HG03097 (cell line): ENCODE measurements at regions not wholly inside any gene's neighbourhood (a gene's known extent, or its start where the extent isn't known, plus 50 kb on each side); places are given as distances from the start of the nearest gene placed in this dataset.
"Not testable (repeated sequence)": the region's sequence is repeated elsewhere in the genome, so short reads cannot be mapped to it uniquely, and the experiment has no call there.

Source experiments
- ATAC-seq: cut with Tn5 transposase; IDR thresholded peaks from one replicate; pipeline ENCODE4 v1.9.1; 2021; ENCODE audit not compliant: unreplicated experiment, low FRiP score

DNA sequence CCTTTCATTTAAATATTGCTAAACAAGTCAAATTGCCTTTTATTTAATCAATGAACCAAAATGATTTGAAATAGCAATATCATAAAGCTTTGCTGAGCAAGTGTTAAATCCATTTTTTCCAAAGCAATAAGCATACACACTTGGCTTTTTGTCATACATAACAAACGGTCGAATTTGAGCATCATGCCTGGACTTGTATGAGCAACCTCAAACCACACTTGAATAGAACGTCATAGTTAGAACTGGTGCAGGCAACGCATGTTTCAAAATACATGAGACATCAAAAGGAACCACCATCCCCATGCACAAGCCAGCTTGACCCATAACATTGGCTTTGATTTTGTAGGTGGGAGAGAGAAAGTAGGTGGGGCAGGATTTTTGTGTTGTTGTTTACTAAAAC is 812.3 kb upstream of the FRG1 start:
- ATAC-seq, result no peak

DNA sequence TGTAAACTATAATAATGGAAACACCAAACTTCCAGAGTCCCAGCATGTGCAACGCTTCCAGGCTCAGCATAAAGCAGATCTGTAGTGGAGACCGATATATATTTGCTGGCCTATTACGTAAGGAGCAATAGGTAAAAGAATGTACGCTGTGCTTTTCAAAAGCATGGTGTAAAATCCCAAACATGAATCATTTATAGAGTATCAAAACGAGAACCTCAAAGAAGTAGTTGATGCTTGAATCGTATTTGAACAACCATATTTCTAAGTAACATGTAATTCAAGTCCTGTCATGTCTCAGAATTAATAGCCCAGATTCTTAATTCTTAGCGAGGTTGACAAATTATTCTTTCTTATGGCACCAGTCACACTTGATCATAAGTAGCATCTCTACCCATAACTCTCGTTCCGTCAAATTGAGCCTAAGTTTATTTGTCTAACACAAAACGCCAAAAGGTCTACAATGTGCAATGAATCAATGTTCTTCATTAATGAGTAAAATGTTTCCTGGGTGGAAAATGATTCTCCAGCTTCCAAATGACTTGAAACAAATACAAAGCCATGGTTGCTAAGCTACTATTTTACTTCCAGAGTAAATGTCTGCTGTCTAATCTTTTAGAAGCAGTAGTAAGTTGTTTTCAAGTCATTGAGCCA is 811.5 kb upstream of the FRG1 start:
- no peak for ATAC-seq

DNA sequence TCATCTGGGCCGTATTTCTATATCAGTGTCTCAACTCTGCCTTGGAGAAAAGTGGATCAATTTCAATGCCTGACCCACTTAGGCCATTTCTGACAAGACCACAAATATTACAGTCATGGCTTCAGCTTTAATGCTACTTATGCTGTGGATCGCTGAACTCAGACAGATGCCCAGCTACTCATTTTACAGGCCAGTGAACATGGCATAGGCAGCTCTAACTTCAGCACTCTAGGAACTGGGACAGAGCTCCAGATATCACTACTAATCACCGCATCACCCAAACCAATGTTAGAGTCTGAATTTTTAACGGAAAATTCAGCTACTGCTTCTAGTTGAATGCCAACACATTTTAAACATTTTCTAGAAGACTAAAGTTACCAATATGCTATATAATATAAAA is 809.6 kb upstream of the FRG1 start:
- ATAC-seq, result no peak

DNA sequence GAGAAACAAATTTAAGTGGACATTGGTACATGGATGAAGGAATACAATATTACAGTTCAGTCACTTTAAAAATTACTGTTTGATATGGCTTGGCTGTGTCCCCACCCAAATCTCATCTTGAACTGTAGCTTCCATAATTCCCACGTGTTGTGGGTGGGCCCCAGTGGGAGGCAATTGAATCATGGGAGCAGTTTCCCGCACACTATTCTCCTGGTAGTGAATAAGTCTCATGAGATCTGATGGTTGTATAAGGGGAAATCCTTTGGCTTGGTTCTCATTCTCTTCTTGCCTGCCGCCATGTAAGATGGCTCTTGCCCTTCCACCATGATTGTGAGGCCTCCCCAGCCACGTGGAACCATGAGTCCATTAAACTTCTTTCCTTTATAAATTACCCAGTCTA is 804.2 kb upstream of the FRG1 start:
- no peak for ATAC-seq

DNA sequence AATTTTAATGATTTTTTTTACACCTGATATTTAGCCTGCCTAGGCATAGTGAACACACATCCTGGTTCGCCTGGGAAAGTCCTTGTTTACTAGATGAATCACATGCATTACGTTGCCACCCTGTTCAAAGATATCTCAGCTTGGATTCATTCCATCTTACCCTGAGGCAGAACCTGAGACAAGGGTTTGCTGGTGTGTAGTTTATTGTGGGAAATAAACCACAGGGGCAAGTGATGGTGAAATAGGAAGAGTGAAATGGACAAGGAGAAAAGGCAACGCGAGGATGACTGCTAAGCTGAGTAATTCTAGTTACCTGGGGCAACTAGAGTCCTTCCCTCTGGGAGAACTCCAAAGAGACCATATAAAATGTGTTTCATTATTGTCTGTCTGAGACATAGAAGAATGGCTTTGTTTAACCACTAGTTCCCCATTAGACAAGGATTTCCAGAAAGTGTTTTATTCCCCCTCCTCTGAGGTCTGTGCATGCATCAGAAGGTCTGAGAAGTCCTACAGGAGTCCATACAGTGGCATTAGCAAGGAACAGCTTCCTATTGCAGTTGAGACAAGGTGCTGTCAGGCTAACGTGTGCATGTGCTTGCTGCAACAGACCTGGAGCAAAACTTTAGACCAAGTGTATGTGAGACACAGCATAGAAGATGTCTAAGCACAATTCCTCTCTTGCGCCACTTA is 797.3 kb upstream of the FRG1 start:
- no peak for ATAC-seq

DNA sequence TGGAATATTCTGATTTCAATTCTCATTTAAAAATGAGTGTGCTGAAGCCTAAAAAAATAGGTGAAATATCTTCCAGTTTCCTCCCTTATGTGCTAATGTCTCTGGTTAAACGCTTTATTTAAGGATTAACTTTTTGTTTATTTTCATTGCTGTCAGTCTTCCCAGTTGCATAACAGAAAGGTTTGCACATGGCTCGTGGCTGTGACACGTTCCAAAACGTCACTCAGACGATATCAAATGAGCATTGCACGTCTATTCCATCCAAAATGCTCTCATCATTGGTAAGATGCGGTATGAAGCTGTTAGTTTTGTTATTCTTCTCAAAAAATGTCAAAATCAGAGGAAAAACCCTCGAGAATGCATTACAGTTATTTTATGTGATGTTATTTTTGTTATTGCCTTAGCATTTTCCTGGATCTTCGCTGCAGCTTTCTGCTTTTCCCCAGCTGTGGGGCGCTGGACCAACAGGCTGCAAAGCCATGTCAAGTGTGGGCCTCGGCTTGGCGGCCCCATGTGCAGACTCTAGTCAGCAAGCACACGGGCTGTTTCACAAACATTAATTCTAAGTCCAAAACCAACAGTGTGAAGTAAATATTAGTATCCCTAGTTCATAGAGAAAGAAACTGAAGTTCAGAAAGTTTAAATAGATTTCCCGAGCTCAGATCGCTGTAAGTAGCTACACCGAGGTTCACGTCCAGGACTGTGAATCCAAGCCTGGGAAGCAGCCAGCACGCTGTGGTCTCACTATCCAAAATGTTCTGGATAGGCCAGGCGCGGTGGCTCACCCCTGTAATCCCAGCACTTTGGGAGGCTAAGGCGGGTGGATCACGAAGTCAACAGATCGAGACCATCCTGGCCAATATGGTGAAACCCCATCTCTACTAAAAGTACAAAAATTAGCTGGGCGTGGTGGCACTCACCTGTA is 793.4 kb upstream of the FRG1 start:
- no peak for ATAC-seq

DNA sequence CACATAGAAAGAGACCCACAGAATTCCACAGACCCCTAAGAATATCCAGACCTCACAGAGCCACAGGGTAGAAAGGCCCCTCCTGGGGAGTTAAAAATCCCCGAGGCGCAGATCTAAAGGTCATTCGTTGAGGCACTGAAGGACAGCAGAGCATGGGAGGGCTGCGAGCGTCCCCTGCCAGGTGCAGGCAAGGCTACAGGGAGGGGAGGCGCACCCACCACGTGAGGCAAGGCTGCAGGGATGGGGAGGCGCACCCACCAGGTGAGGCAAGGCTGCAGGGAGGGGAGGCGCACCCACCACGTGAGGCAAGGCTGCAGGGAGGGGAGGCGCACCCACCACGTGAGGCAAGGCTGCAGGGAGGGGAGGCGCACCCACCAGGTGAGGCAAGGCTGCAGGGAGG is 785.6 kb upstream of the FRG1 start:
- not testable (repeated sequence) for ATAC-seq

DNA sequence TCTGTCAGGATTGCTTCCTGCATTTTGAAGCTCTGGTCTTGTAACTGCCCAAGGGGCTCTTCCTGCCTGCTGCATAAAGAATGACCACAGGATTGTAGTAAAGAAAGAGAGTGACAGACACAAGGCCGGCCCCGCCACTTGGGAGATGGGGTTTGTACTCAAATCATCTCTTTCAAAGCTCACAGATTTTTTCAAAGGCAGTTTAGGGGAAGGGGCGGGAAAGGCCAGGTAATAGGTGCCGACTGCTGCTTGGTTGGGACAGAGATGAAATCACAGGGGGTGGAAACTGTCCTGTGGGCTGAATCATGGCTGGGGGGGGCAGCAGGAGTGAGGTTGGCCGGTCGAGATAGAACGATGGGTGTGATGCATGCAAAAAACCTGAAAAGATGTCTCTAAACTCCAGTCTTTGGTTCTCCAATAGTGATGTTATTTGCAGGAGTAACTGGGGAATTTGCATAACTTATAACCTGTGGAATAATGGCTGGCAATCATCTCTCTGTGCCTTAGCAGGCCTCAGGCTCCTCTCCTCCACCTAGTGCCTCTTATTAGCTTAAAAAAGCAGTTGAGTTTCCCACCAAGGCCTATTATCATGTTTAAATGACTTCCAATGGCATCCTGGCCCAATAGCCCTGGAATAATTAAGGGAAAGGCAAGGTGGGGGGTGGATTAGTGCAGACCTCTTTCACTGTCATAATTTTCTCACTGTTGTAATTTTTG is 778.4 kb upstream of the FRG1 start:
- ATAC-seq, result no peak

DNA sequence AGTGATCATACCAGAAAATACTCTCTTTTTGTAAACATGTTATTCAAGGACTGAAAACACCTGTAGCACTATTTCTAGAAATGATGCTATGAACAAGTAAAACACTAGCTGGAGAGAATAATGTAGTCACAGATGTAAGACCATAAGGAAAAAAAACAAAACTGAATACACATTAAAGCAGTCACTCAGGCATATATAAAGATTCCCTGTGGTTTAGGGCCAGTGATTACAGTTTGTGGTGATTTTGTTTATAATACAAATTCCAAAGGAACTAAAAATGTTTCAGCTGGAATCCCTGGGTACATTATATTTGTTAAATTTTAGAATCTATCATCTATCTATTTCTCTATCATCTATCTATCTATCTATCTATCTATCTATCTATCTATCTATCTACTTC is 777.8 kb upstream of the FRG1 start:
- no peak for ATAC-seq

DNA sequence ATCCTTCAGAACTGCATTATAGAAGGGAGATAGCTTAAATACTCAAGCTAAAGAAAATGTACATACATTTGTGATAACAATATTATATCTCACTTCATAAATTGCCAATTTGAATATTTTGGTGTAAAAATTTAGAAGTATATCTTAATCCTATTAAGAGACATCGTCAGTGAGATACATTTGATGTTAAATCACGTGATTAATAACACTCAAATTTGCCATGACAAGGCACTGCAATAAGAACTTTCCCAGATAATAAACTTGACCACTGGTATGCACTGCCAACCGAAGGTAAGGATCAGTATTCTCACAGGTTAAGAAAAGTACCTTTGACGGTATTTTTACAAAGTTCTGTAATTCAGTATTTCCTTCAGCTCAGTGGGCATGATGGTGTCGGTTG is 764.7 kb upstream of the FRG1 start:
- ATAC-seq, result no peak

DNA sequence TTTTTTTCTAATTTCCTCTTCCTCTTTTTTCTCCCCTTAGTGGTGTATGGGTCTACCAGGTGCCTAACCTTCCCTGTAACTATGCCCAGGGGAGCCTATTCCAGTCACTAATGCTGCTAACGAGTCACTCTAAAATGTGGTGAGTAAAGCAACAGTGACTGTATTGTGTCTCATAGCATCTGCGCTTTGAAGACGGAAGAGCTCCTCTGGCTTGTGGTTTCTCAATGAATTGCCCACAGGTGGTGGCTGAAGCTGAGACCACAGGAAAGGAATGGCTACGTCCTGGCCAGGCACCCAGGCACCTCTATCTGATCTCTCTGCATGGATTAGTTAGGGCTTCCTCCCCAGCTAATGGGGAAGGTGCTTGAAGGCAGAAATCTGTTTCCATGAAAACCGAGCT is 763.5 kb upstream of the FRG1 start:
- ATAC-seq, result no peak

DNA sequence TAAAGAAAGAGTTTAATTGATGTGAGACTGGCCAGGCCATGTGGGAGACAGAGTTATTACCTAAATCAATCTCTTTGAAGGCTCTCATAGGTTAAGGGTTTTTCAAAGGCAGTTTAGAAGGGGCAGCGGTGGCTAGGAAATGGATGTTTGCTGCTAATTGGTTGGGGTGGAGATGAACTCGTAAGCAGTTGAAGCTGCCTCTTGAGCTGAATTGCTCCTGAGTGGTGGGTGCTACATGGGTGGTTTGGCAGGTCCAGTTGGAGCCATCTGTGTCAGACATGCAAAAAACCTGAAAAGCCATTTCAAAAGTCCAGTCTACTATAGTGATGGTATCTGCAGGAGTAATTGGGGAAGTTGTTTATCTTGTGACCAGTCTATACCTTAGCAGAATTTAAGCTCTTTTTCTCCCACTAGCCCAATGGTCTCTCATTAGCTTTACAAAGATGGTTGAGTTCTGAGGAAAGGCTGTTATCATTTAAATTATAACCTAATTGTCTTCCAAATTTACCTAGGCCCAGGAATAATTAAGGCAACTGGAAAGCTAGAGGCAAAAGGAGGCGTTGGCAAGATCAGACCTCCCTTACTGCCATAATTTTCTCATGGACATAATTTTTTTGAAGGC is 762.4 kb upstream of the FRG1 start:
- ATAC-seq, result no peak

DNA sequence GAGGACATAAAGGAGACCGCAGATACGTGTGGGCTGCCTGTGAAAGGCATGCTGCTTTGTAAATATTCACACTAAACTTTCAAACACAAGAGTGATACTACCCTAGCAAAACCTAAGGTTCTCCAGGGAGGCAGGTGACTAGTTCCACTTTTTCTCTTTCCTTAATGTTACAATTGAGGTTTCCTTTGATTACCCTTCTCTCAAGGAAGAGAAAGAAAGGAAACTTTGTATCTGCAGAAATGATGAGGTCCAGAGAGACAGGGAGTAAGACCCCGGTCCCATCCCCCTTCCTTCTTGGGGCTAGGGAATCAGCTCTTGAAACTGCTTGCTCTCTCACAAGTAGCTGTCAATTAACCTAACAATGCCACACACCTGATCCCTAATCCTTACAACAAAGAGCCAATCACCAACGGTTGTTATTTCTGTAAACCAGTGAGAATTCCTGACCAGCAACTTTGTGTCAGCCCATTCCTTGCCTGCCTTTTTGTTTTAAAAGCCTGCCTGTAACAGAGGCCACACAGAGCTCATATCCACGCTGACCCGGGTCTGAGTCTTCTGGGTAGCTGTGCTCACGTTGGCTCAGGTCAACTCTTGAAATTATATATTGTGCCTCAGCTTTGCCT is 754.8 kb upstream of the FRG1 start:
- no peak for ATAC-seq

DNA sequence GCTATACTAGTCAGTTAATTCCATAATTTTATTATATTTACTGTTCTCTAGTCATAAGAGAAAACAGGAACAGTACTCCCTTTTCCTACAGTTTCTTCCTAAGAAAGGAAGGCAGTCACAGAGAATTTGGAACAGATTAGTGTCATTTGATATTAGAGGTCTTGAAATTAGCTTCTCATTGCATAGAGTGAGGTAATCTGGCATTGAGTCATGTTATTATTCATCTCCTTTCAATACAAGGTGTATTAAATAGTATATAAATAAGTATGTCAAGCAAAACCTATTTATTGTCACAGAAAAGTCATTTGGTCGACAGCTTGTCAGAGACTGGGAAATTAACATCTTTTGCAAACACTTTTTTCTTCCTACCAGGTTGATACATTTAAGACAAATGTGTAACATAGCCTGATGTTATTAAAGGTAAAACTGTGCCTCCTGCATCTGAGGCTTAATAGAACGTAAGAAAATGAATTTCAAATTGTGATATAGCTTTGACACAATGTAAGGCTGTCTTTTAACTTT is 753.1 kb upstream of the FRG1 start:
- no peak for ATAC-seq

DNA sequence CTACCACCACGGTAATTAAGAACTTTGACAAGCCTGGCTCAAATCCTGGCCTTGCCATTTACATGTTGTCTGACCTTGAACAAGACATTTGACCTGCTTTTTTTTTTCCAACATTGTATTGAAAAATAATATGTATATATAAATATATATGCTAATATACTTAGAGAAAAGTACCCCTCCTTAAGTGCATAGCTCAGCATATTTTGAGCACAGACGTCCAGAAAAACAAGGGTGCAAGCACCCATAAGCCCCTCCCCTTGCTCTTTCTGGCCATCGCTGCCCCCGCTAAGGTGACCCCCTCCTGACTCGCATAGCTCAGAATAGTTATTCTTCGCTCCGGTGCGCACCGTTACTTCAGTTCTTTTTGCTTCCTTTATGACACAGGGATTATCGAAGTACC is 742.0 kb upstream of the FRG1 start:
- ATAC-seq, result no peak

DNA sequence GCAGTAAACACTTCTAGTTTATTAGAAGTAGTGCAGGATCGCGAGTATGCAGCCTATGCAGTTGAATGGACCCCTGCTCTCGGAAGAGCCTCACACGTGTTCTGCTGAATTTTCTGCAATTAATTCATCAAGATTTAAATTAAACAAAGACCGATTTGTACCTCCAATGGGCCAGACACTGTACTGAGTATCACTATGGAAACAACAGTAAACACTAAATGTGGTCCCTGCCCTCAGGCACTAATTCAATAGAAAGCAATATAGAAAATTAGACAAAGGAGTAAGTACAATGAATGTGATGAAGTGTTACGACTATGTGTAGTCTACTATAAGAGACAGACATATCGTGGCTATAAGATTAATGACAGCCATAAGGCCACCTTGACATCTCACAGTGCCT is 740.3 kb upstream of the FRG1 start:
- ATAC-seq, result no peak

DNA sequence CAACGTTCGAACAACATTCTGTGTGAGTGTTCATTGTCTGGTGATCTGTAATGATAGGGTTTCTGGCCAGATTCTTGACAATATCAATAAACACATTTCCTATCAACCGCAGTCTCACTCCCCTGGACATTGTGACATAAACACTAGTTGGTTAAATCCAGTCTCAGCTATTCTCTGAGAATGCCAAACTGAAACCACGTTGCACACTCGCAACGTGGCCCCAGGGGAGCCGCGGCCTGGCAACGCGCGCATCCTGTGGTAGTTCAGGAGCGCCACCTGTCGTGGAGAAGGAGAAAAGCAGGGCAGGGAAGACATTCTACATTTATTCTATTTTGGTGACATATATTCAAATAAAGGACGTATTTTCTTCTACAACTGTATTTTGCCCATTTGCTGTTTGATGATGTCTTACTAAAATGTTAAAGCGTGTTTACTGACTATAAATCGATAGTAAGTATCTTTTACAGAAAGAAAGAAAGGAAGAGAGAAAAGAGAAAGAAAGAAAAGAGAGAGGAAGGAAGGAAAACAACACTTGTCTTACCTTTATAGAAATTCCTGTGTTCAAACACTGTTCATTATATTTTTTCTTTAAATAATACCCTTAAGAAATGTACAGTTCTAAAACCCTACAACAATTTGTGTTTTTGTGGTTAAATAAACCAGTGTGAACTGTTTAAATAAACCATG is 738.3 kb upstream of the FRG1 start:
- no peak for ATAC-seq

DNA sequence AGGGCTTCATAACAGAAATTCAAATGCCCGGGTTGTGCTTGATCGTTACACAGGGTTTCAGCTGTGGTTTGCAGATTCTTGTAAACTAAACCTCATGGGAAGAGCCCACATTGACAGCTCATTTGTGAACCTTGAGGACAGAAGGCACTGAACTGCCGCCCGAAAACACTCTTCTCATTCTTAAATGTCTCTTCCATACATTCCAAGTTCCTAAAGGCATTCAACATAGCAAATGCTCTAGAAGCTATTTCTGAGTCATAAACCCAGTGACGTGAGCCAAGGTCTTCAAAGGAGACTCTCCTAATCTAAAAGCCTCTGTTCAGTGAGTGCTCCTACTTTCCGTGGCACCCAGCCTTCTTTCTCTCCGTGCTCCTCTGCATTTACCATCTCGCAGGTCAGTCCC is 737.8 kb upstream of the FRG1 start:
- no peak for ATAC-seq

DNA sequence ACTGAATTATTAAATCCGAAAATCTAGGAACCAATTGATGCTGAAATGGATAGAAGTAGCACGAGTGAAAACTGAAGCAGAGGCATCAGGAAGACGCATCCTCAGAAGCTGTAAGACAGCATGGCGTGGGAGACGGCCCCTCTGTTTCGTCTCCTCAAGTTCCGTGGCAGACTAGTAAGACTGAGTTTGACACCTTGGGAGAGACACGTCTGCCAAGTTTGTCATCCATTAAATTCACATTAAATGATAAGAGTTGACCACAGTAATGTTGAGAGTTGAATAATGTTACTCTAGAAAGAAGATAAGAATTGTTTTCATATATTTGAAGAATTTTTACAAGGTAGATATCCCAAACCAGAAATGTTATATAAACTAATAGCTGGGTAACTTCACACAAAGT is 736.1 kb upstream of the FRG1 start:
- no peak for ATAC-seq
